GM23248 (cell line): ENCODE measurements at regions not wholly inside any gene's neighbourhood (a gene's known extent, or its start where the extent isn't known, plus 50 kb on each side); places are given as distances from the start of the nearest gene placed in this dataset.

Experiments
- DNase-seq: peaks from one replicate; pipeline ENCODE4 v3.0.0-alpha.2; 2015
- H2AFZ ChIP-seq: fragments of 200-600 bp; sonication (generic); 2 replicates; pipeline ENCODE4 v1.6.1; 2016; ENCODE audit warnings: antibody characterized with exemption
- H3F3A ChIP-seq: fragments of 200-600 bp; sonication (generic); 2 replicates; pipeline ENCODE4 v1.6.1; 2016; ENCODE audit warnings: mild to moderate bottlenecking, antibody characterized with exemption, mixed run types; ENCODE audit not compliant: insufficient read depth
- H3K27ac ChIP-seq: fragments of 200-600 bp; sonication (generic); 2 replicates; pipeline ENCODE4 v1.5.1; 2016; ENCODE audit warnings: mild to moderate bottlenecking
- H3K27me3 ChIP-seq: fragments of 200-600 bp; sonication (generic); replicated peaks from 2 replicates; pipeline ENCODE4 v1.6.1; 2016; ENCODE audit warnings: mild to moderate bottlenecking; ENCODE audit not compliant: insufficient read depth
- H3K36me3 ChIP-seq: fragments of 200-600 bp; sonication (generic); 2 replicates; pipeline ENCODE4 v1.6.1; 2016; ENCODE audit warnings: low read depth, mild to moderate bottlenecking
- H3K4me1 ChIP-seq: fragments of 200-600 bp; sonication (generic); 2 replicates; pipeline ENCODE4 v1.6.1; 2016; ENCODE audit warnings: mild to moderate bottlenecking; ENCODE audit not compliant: insufficient read depth
- H3K4me2 ChIP-seq: fragments of 200-600 bp; sonication (generic); one replicate; pipeline ENCODE4 v1.6.1; 2016; ENCODE audit warnings: mild to moderate bottlenecking; ENCODE audit not compliant: unreplicated experiment
- H3K4me3 ChIP-seq: fragments of 200-600 bp; sonication (generic); 2 replicates; pipeline ENCODE4 v1.5.1; 2016; ENCODE audit warnings: mild to moderate bottlenecking
- H3K79me2 ChIP-seq: fragments of 200-600 bp; sonication (generic); 2 replicates; pipeline ENCODE4 v1.6.1; 2016; ENCODE audit warnings: mild to moderate bottlenecking; ENCODE audit not compliant: insufficient read depth
- H3K9ac ChIP-seq: fragments of 200-600 bp; sonication (generic); 2 replicates; pipeline ENCODE4 v1.6.1; 2016; ENCODE audit warnings: mild to moderate bottlenecking
- H3K9me2 ChIP-seq: fragments of 200-600 bp; sonication (generic); 2 replicates; pipeline ENCODE4 v1.6.1; 2016; ENCODE audit warnings: mixed run types, mild to moderate bottlenecking, moderate library complexity; ENCODE audit not compliant: insufficient read depth
- H3K9me3 ChIP-seq: fragments of 200-600 bp; sonication (generic); one replicate; pipeline ENCODE4 v1.6.1; 2017; ENCODE audit warnings: low read depth
- H4K20me1 ChIP-seq: fragments of 200-600 bp; sonication (generic); 2 replicates; pipeline ENCODE4 v1.6.0; 2016; ENCODE audit not compliant: insufficient read depth
- EZH2 ChIP-seq: fragments of 200-600 bp; sonication (generic); IDR thresholded peaks from 2 replicates; pipeline ENCODE4 v1.6.1; 2018; ENCODE audit warnings: antibody characterized with exemption, mild to moderate bottlenecking; ENCODE audit not compliant: insufficient read depth, poor library complexity, severe bottlenecking
- EZH2phosphoT487 ChIP-seq: fragments of 200-600 bp; sonication (generic); IDR thresholded peaks from 2 replicates; pipeline ENCODE4 v1.6.1; 2018; ENCODE audit warnings: antibody characterized with exemption, moderate library complexity, mild to moderate bottlenecking, low read depth; ENCODE audit not compliant: insufficient read depth
- WGBS, 2 experiments: methylation state at CpG; one replicate each; pipeline ENCODE4 v1.1.6; 2015 to 2017; ENCODE audit warnings: low lambda C conversion rate in 2 of 2, low coverage in 1 of 2; ENCODE audit errors: missing lambda C conversion rate in 2 of 2; 5-methylcytosine and 5-hydroxymethylcytosine counted together
- in situ Hi-C: fragments of 300-500 bp; cut with MboI; formaldehyde crosslinking; loops from 2 replicates; pipeline ENCODE4 v1.15.0; 2020

DNA sequence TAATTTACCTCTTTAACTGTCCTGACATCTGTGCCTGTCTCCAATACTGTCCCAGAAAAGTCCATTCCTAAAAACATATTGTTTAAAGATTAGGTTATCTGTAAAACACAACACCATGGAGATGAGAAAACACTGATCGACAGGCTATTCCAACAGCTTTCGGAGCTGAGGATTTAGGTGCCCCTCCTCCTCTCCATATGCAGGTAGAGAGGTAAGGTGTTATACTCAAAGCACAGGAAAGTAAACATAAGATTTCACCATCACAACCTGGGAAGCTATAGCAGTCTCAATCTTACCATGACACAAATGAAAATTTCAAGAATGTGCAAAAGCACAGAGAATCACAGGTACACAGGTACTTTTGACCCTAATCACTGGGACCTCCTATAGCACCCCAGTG is 60.9 kb upstream of the RASAL2 start:
- Histone ChIP-seq H3F3A (0 out of 2 replicates have a peak, but pooled peaks cover 5% of the 10 kb centered on the region), H3K36me3 (no peaks in the 10 kb centered on the region), H3K9me3 (no peaks in the 10 kb centered on the region), H3K9ac (no peak overlapping the region), H3K9me2 (no peaks in the 10 kb centered on the region), H2AFZ (no peak overlapping the region), H3K4me1 (peaks cover 5% of the 10 kb centered on the region), H3K4me2 (no peak overlapping the region), H3K4me3 (no peak overlapping the region), H3K27ac (no peak overlapping the region), H3K27me3 (no peaks in the 10 kb centered on the region), H4K20me1 (no peaks in the 10 kb centered on the region), H3K79me2 (no peaks in the 10 kb centered on the region)
- 96 to 100% methylated on average over 2 of the region's 2 CpGs for WGBS, 2 experiments
- TF ChIP-seq EZH2phosphoT487: no peak
- TF ChIP-seq EZH2: no peak
- no peak for DNase-seq
- in situ Hi-C loops: loop anchor here (10.0 kb wide), 1 partner anchor 252 kb away; no protein-coding TSS in a partner anchor

DNA sequence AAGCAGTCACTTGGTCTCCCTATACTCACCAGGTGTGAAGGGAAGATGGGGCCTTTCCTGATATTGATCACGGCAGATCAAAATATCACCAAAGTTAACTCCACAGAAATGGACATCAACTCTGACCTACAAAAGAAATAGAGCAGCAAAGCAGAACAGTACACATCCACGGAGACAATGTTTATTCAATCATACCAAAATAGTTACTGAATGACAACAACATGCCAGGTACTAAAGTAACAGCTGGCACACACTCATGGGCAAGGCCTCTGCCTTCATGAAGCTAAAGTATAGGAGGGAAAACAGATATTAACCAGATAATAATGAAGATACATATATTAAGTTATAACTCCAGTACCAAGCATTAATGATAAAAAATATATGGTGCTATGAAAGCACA is 59.2 kb upstream of the RASAL2 start:
- Histone ChIP-seq H3K9me3 (no peaks in the 10 kb centered on the region), H3K27me3 (no peaks in the 10 kb centered on the region), H3K27ac (no peak overlapping the region), H3K36me3 (no peaks in the 10 kb centered on the region), H4K20me1 (no peaks in the 10 kb centered on the region), H3K4me1 (peaks cover 9% of the 10 kb centered on the region), H3K4me2 (no peak overlapping the region), H3F3A (0 out of 2 replicates have a peak, but pooled peaks cover 5% of the 10 kb centered on the region), H3K4me3 (no peak overlapping the region), H2AFZ (no peak overlapping the region), H3K79me2 (no peaks in the 10 kb centered on the region), H3K9ac (no peak overlapping the region), H3K9me2 (no peaks in the 10 kb centered on the region)
- in situ Hi-C loops: loop anchor here (10.0 kb wide), 1 partner anchor 250 kb away; no protein-coding TSS in a partner anchor
- whole genome bisulfite sequencing, 2 experiments: 52 to 53% methylated on average over 2 of the region's 2 CpGs
- no peak for DNase-seq
- TF ChIP-seq EZH2 (no peak), EZH2phosphoT487 (no peak)

DNA sequence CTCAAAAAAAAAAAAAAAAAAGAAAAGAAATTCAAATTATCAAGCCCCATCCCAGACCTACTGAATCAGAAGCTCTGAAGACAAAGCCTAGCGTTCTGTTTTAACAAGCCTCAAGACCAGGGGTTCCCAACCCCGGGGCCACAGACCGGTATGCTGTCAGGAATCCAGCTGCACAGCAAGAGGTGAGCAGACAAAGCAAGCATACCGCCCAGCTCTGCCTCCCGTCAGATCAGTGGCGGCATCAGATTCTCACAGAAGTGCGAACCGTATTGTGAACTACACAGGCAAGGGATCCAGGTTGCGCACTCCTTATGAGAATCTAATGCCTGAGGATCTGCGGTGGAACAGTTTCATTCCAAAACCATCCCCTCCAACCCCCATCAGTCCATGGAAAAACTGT is 57.8 kb upstream of the RASAL2 start:
- Histone ChIP-seq H3K9ac (no peak overlapping the region), H3K27me3 (no peaks in the 10 kb centered on the region), H3K27ac (no peak overlapping the region), H3K4me2 (no peak overlapping the region), H3K4me1 (peaks cover 9% of the 10 kb centered on the region), H3K9me2 (no peaks in the 10 kb centered on the region), H3F3A (0 out of 2 replicates have a peak, but pooled peaks cover 5% of the 10 kb centered on the region), H3K9me3 (no peaks in the 10 kb centered on the region), H3K36me3 (no peaks in the 10 kb centered on the region), H4K20me1 (no peaks in the 10 kb centered on the region), H2AFZ (no peak overlapping the region), H3K79me2 (no peaks in the 10 kb centered on the region), H3K4me3 (no peak overlapping the region)
- in situ Hi-C loops: loop anchor here (10.0 kb wide), 1 partner anchor 249 kb away; no protein-coding TSS in a partner anchor
- 96 to 98% methylated on average over 10 of the region's 10 CpGs for WGBS, 2 experiments
- no peak for DNase-seq
- TF ChIP-seq EZH2: no peak
- no peak for TF ChIP-seq EZH2phosphoT487

DNA sequence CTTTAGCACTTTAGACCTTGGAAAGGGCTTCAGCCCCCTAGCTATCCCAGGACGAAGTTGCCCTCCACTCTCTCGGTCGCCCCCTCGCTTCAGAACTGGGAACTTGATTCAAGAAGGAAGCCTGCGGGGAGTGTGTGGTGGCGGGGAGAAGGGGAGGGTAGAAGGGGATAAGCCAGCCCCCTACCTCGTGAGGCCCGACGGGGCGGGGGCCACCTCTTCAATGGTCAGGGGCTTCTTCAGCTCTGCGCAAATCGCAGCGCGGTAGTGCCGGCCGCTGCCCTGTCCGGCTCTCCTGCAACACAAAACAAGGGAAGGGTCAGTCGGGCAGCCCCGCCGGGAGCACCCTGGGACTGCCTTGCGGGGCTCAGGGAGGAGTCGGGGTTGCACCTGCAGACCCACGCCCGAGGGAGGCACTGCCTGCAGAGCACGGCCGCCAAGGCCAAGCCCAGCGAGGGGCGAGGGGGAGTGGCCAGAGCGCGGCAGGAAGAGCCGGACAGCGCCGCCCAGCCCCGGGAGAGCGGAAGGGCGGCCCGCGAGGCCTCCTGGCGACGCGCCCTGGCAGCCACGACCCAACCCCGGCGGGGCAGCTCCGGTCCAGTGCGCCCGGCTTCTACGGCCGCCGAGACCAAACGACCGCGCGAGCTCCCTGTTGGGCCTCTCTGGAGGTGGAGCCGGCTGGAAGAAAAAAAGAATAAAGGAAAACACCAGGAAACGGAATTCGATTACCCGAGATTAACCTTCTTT is 56.2 kb upstream of the RASAL2 start:
- in situ Hi-C loops: loop anchor here (10.0 kb wide), 1 partner anchor 247 kb away; no protein-coding TSS in a partner anchor
- peak overlapping the region; percentile 67 for H3K4me3 ChIP-seq
- H3K79me2 ChIP-seq: no peaks in the 10 kb centered on the region
- no peaks in the 10 kb centered on the region for H3K9me2 ChIP-seq
- H4K20me1 ChIP-seq: no peaks in the 10 kb centered on the region
- H3K9ac ChIP-seq: peak overlapping the region; percentile 76
- DNase-seq: peak; percentile 92
- H2AFZ ChIP-seq: peak overlapping the region; percentile 81
- no peaks in the 10 kb centered on the region for H3K27me3 ChIP-seq
- 6 to 8% methylated on average over 55 to 58 of the region's 58 CpGs for WGBS, 2 experiments
- H3K4me1 ChIP-seq: peaks cover 4% of the 10 kb centered on the region; the same call in 1 of the 2 replicates
- no peaks in the 10 kb centered on the region for H3K36me3 ChIP-seq
- peak overlapping the region; percentile 72 for H3K4me2 ChIP-seq
- TF ChIP-seq EZH2phosphoT487 (no peak), EZH2 (no peak)
- 0 out of 2 replicates have a peak overlapping the region, but pooled peaks have one; percentile 30 for H3K27ac ChIP-seq
- no peaks in the 10 kb centered on the region for H3F3A ChIP-seq
- no peaks in the 10 kb centered on the region for H3K9me3 ChIP-seq
